ENCODE measurements at regions not wholly inside any gene's neighbourhood (a gene's known extent, or its start where the extent isn't known, plus 50 kb on each side); places are given as distances from the start of the nearest gene placed in this dataset.

GRCh38 chr3:76349715-76350480 lies 564.5 kb upstream of the ZNF717 start:
- no peak for DNase-seq (ENCODE audit: low spot score)

GRCh38 chr3:76352051-76352450 lies 566.7 kb upstream of the ZNF717 start:
- no peak for DNase-seq (ENCODE audit: low spot score)

- no peak for DNase-seq (ENCODE audit: low spot score)
Measured at GRCh38 chr3:76352511-76353284, 567.3 kb upstream of the ZNF717 start.

GRCh38 chr3:76353683-76354082 lies 568.3 kb upstream of the ZNF717 start:
- no peak for DNase-seq (ENCODE audit: low spot score)

- no peak for DNase-seq (ENCODE audit: low spot score)
Measured at GRCh38 chr3:76361010-76361409, 575.7 kb upstream of the ZNF717 start.

GRCh38 chr3:76362643-76363042 lies 577.3 kb upstream of the ZNF717 start:
- DNase-seq (ENCODE audit: low spot score) = no peak

GRCh38 chr3:76365275-76365674 lies 579.9 kb upstream of the ZNF717 start:
- DNase-seq (ENCODE audit: low spot score) = peak; percentile 59

- DNase-seq (ENCODE audit: low spot score) = no peak
Measured at GRCh38 chr3:76367281-76367680, 581.9 kb upstream of the ZNF717 start.

- peak; percentile 73 for DNase-seq (ENCODE audit: low spot score)
Measured at GRCh38 chr3:76369170-76369569, 583.8 kb upstream of the ZNF717 start.

GRCh38 chr3:76370749-76371520 lies 585.6 kb upstream of the ZNF717 start:
- DNase-seq (ENCODE audit: low spot score) = no peak

GRCh38 chr3:76372497-76372896 lies 587.1 kb upstream of the ZNF717 start:
- no peak for DNase-seq (ENCODE audit: low spot score)

- no peak for DNase-seq (ENCODE audit: low spot score)
Measured at GRCh38 chr3:76377074-76377473, 591.7 kb upstream of the ZNF717 start.

- DNase-seq (ENCODE audit: low spot score) = no peak
Measured at GRCh38 chr3:76378789-76379188, 593.4 kb upstream of the ZNF717 start.

- DNase-seq (ENCODE audit: low spot score) = peak; percentile 92
Measured at GRCh38 chr3:76383781-76384180, 598.4 kb upstream of the ZNF717 start.

- no peak for DNase-seq (ENCODE audit: low spot score)
Measured at GRCh38 chr3:76387000-76387399, 601.7 kb upstream of the ZNF717 start.

- DNase-seq (ENCODE audit: low spot score) = peak; percentile 26
Measured at GRCh38 chr3:76400141-76400540, 614.8 kb upstream of the ZNF717 start.

- no peak for DNase-seq (ENCODE audit: low spot score)
Measured at GRCh38 chr3:76402926-76403325, 617.6 kb upstream of the ZNF717 start.

- DNase-seq (ENCODE audit: low spot score) = no peak
Measured at GRCh38 chr3:76403556-76403955, 618.2 kb upstream of the ZNF717 start.

- no peak for DNase-seq (ENCODE audit: low spot score)
Measured at GRCh38 chr3:76405196-76405595, 619.8 kb upstream of the ZNF717 start.

GRCh38 chr3:76410762-76411281 lies 625.5 kb upstream of the ZNF717 start:
- no peak for DNase-seq (ENCODE audit: low spot score)

- no peak for DNase-seq (ENCODE audit: low spot score)
Measured at GRCh38 chr3:76415384-76415783, 624.5 kb upstream of the ROBO2 start.

GRCh38 chr3:76429581-76430177 lies 610.2 kb upstream of the ROBO2 start:
- DNase-seq (ENCODE audit: low spot score) = no peak
